Upper lobe of left lung (tissue), 6 donors: ENCODE measurements at regions not wholly inside any gene's neighbourhood (a gene's known extent, or its start where the extent isn't known, plus 50 kb on each side); places are given as distances from the start of the nearest gene placed in this dataset.

Source experiments
- ATAC-seq, 2 donors: fragments of 200-7000 bp; cut with Tn5 transposase; one replicate each; pipeline ENCODE4 v1.9.1; 2022; ENCODE audit warnings: mild to moderate bottlenecking in 2 of 2, moderate library complexity in 2 of 2; ENCODE audit not compliant: low FRiP score in 2 of 2
- DNase-seq, 2 donors: peaks; one replicate each; pipeline ENCODE4 v3.0.0-alpha.2; 2019 to 2020
- H3K27ac ChIP-seq, 4 donors: fragments of 200-600 bp; sonication (generic); one replicate each; pipeline ENCODE4 v1.5.1; 2016 to 2019
- H3K27me3 ChIP-seq, 4 donors: fragments of 200-600 bp; sonication (generic); one replicate each; pipeline ENCODE4 v1.5.1; 2017 to 2019
- H3K36me3 ChIP-seq, 4 donors: fragments of 200-600 bp; sonication (generic); one replicate each; pipeline ENCODE4 v1.5.1; 2016 to 2019
- H3K4me1 ChIP-seq, 4 donors: fragments of 200-600 bp; sonication (generic); one replicate each; pipeline ENCODE4 v1.5.1; 2018 to 2019
- H3K4me3 ChIP-seq, 4 donors: fragments of 200-600 bp; sonication (generic); one replicate each; pipeline ENCODE4 v1.5.1; 2017 to 2019; ENCODE audit warnings: mild to moderate bottlenecking in 2 of 4, moderate library complexity in 1 of 4
- H3K9me3 ChIP-seq, 4 donors: fragments of 200-600 bp; sonication (generic); one replicate each; pipeline ENCODE4 v1.5.1; 2018 to 2019
- EP300 ChIP-seq, 4 donors: sonication (generic); formaldehyde crosslinking; IDR thresholded peaks; one replicate each; pipeline ENCODE4 v1.5.1; 2017; ENCODE audit warnings: antibody characterized with exemption in 4 of 4, control low read depth in 2 of 4
- POLR2A ChIP-seq, 4 donors: fragments of 450-650 bp; IDR thresholded peaks; one replicate each; pipeline ENCODE4 v1.5.1; 2016 to 2017; ENCODE audit warnings: antibody characterized with exemption in 4 of 4, mild to moderate bottlenecking in 2 of 4
- POLR2AphosphoS5 ChIP-seq, 2 donors: sonication (generic); formaldehyde crosslinking; IDR thresholded peaks; one replicate each; pipeline ENCODE4 v1.5.1; 2017; ENCODE audit warnings: antibody characterized with exemption in 2 of 2
- WGBS, 2 donors: methylation state at CpG; one replicate each; pipeline ENCODE4 v1.1.5; 2017 to 2018; 5-methylcytosine and 5-hydroxymethylcytosine counted together
- TF ChIP-seq, protein P1 (sequence below), 6 experiments: fragments of 450-650 bp in 4 of 6; fragments of 200-600 bp in 2 of 6; sonication (generic) in 2 of 6; IDR thresholded peaks; one replicate each; pipeline ENCODE4 v1.5.1; 2016 to 2019; ENCODE audit warnings: antibody characterized with exemption in 6 of 6
- donor health status: DM: no; HTN: no; CAD: no; lungs with moderate emphysema.
- donor health status: DM: no; HTN: yes; CAD: no; lungs with severe emphysema.

- H3K4me3 ChIP-seq: no peak overlapping the region
- no peaks in the 10 kb centered on the region for H3K36me3 ChIP-seq
- H3K9me3 ChIP-seq: no peaks in the 10 kb centered on the region
- DNase-seq (no peak), ATAC-seq (no peak)
- no peak overlapping the region for H3K27ac ChIP-seq
- H3K27me3 ChIP-seq: no peaks in the 10 kb centered on the region
- TF ChIP-seq EP300 (IDR thresholded peaks at IDR 0.05): no peak
- TF ChIP-seq POLR2A (IDR thresholded peaks at IDR 0.05): no peak
- TF ChIP-seq, protein P1, sequence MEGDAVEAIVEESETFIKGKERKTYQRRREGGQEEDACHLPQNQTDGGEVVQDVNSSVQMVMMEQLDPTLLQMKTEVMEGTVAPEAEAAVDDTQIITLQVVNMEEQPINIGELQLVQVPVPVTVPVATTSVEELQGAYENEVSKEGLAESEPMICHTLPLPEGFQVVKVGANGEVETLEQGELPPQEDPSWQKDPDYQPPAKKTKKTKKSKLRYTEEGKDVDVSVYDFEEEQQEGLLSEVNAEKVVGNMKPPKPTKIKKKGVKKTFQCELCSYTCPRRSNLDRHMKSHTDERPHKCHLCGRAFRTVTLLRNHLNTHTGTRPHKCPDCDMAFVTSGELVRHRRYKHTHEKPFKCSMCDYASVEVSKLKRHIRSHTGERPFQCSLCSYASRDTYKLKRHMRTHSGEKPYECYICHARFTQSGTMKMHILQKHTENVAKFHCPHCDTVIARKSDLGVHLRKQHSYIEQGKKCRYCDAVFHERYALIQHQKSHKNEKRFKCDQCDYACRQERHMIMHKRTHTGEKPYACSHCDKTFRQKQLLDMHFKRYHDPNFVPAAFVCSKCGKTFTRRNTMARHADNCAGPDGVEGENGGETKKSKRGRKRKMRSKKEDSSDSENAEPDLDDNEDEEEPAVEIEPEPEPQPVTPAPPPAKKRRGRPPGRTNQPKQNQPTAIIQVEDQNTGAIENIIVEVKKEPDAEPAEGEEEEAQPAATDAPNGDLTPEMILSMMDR (IDR thresholded peaks at IDR 0.05): no peak
- TF ChIP-seq POLR2AphosphoS5 (IDR thresholded peaks at IDR 0.05): no peak
- WGBS, 2 donors: 65 to 73% methylated on average over 1 of the region's 1 CpG
- peaks cover 0 to 4% (median 0%) of the 10 kb centered on the region in 4 donors for H3K4me1 ChIP-seq
These were observed 236.8 kb downstream of the TUSC7 start for GRCh38 chr3:116946376-116946775.

GRCh38 chr3:116947148-116947547 lies 237.6 kb downstream of the TUSC7 start:
- ATAC-seq (no peak), DNase-seq (no peak)
- Histone ChIP-seq H3K4me1 (peaks cover 0 to 4% (median 0%) of the 10 kb centered on the region in 4 donors), H3K36me3 (no peaks in the 10 kb centered on the region), H3K9me3 (no peaks in the 10 kb centered on the region), H3K27me3 (no peaks in the 10 kb centered on the region), H3K27ac (no peak overlapping the region), H3K4me3 (no peak overlapping the region)
- 86 to 89% methylated on average over 3 of the region's 3 CpGs for WGBS, 2 donors
- TF ChIP-seq POLR2A (IDR thresholded peaks at IDR 0.05) (no peak), POLR2AphosphoS5 (IDR thresholded peaks at IDR 0.05) (no peak), EP300 (IDR thresholded peaks at IDR 0.05) (no peak)
- TF ChIP-seq, protein P1 (IDR thresholded peaks at IDR 0.05): no peak

- WGBS, 2 donors: 69 to 72% methylated on average over 3 of the region's 3 CpGs
- H3K4me3 ChIP-seq: no peak overlapping the region
- H3K4me1 ChIP-seq: peaks cover 0 to 4% (median 0%) of the 10 kb centered on the region in 4 donors
- no peak overlapping the region for H3K27ac ChIP-seq
- ATAC-seq (no peak), DNase-seq (no peak)
- H3K9me3 ChIP-seq: no peaks in the 10 kb centered on the region
- H3K36me3 ChIP-seq: no peaks in the 10 kb centered on the region
- no peak for TF ChIP-seq POLR2AphosphoS5 (IDR thresholded peaks at IDR 0.05)
- no peak for TF ChIP-seq POLR2A (IDR thresholded peaks at IDR 0.05)
- no peak for TF ChIP-seq EP300 (IDR thresholded peaks at IDR 0.05)
- TF ChIP-seq, protein P1 (IDR thresholded peaks at IDR 0.05): no peak
- no peaks in the 10 kb centered on the region for H3K27me3 ChIP-seq
These were observed 238.2 kb downstream of the TUSC7 start for GRCh38 chr3:116947809-116948208.

DNA sequence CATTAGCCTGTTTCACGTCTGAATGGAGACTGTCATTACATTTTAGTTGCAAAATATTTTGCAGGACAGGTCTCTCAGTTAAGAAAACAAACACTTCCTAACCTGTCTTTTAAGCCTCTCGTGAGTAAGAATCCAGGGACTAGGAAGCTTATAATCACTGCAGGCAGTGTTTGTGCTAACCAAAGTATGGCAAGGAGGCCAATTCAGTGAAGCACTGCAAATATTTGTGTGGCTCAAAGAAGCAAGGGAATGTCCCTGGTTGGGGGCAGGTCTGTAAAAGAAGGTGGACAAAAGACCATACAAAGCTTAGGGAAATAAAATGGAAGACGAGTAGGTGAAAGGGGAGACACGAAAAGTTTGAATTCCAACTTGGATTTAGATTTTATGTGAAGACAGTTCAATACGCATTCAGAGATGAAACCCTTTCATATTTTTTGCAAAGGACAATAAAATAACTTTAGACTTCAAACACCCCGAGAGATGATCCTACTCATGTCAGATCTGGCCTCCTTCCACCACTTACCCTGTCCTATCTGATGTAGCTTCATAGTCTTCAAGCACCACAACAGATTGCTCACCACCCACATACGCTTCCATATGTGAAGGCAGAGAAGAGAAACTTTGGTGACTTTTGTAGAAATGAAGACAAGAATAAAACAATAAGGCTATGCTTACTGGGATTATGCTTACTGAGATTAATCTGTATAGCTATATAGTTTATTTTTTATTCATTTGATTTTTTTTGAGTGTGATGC lies 240.9 kb downstream of the TUSC7 start:
- no peak for TF ChIP-seq EP300 (IDR thresholded peaks at IDR 0.05)
- no peak for TF ChIP-seq POLR2A (IDR thresholded peaks at IDR 0.05)
- TF ChIP-seq POLR2AphosphoS5 (IDR thresholded peaks at IDR 0.05): no peak
- TF ChIP-seq, protein P1 (IDR thresholded peaks at IDR 0.05): no peak
- no peaks in the 10 kb centered on the region for H3K36me3 ChIP-seq
- 58 to 67% methylated on average over 7 of the region's 7 CpGs for WGBS, 2 donors
- peaks cover 0 to 4% (median 0%) of the 10 kb centered on the region in 4 donors for H3K4me1 ChIP-seq
- H3K27me3 ChIP-seq: no peaks in the 10 kb centered on the region
- no peak for ATAC-seq
- H3K27ac ChIP-seq: peak overlapping the region in 1 of 4 donors; percentile 39
- H3K9me3 ChIP-seq: no peaks in the 10 kb centered on the region
- no peak overlapping the region for H3K4me3 ChIP-seq
- no peak for DNase-seq

GRCh38 chr3:116951610-116952009 lies 242.0 kb downstream of the TUSC7 start:
- Histone ChIP-seq H3K27ac (no peak overlapping the region), H3K4me1 (peaks cover 0 to 4% (median 0%) of the 10 kb centered on the region in 4 donors), H3K4me3 (no peak overlapping the region), H3K9me3 (no peaks in the 10 kb centered on the region), H3K27me3 (no peaks in the 10 kb centered on the region), H3K36me3 (no peaks in the 10 kb centered on the region)
- WGBS, 2 donors: 52 to 71% methylated on average over 3 of the region's 3 CpGs
- ATAC-seq (no peak), DNase-seq (no peak)
- no peak for TF ChIP-seq POLR2AphosphoS5 (IDR thresholded peaks at IDR 0.05)
- TF ChIP-seq POLR2A (IDR thresholded peaks at IDR 0.05): no peak
- TF ChIP-seq EP300 (IDR thresholded peaks at IDR 0.05): peak in 1 of 4 donors; percentile 24
- TF ChIP-seq, protein P1 (IDR thresholded peaks at IDR 0.05): no peak
